GM23248 (cell line): ENCODE measurements at regions not wholly inside any gene's neighbourhood (a gene's known extent, or its start where the extent isn't known, plus 50 kb on each side); places are given as distances from the start of the nearest gene placed in this dataset.

Experiments used
- DNase-seq: peaks from one replicate; pipeline ENCODE4 v3.0.0-alpha.2; 2015
- H2AFZ ChIP-seq: fragments of 200-600 bp; sonication (generic); 2 replicates; pipeline ENCODE4 v1.6.1; 2016; ENCODE audit warnings: antibody characterized with exemption
- H3F3A ChIP-seq: fragments of 200-600 bp; sonication (generic); 2 replicates; pipeline ENCODE4 v1.6.1; 2016; ENCODE audit warnings: mild to moderate bottlenecking, antibody characterized with exemption, mixed run types; ENCODE audit not compliant: insufficient read depth
- H3K27ac ChIP-seq: fragments of 200-600 bp; sonication (generic); 2 replicates; pipeline ENCODE4 v1.5.1; 2016; ENCODE audit warnings: mild to moderate bottlenecking
- H3K27me3 ChIP-seq: fragments of 200-600 bp; sonication (generic); replicated peaks from 2 replicates; pipeline ENCODE4 v1.6.1; 2016; ENCODE audit warnings: mild to moderate bottlenecking; ENCODE audit not compliant: insufficient read depth
- H3K36me3 ChIP-seq: fragments of 200-600 bp; sonication (generic); 2 replicates; pipeline ENCODE4 v1.6.1; 2016; ENCODE audit warnings: low read depth, mild to moderate bottlenecking
- H3K4me1 ChIP-seq: fragments of 200-600 bp; sonication (generic); 2 replicates; pipeline ENCODE4 v1.6.1; 2016; ENCODE audit warnings: mild to moderate bottlenecking; ENCODE audit not compliant: insufficient read depth
- H3K4me2 ChIP-seq: fragments of 200-600 bp; sonication (generic); one replicate; pipeline ENCODE4 v1.6.1; 2016; ENCODE audit warnings: mild to moderate bottlenecking; ENCODE audit not compliant: unreplicated experiment
- H3K4me3 ChIP-seq: fragments of 200-600 bp; sonication (generic); 2 replicates; pipeline ENCODE4 v1.5.1; 2016; ENCODE audit warnings: mild to moderate bottlenecking
- H3K79me2 ChIP-seq: fragments of 200-600 bp; sonication (generic); 2 replicates; pipeline ENCODE4 v1.6.1; 2016; ENCODE audit warnings: mild to moderate bottlenecking; ENCODE audit not compliant: insufficient read depth
- H3K9ac ChIP-seq: fragments of 200-600 bp; sonication (generic); 2 replicates; pipeline ENCODE4 v1.6.1; 2016; ENCODE audit warnings: mild to moderate bottlenecking
- H3K9me2 ChIP-seq: fragments of 200-600 bp; sonication (generic); 2 replicates; pipeline ENCODE4 v1.6.1; 2016; ENCODE audit warnings: mixed run types, mild to moderate bottlenecking, moderate library complexity; ENCODE audit not compliant: insufficient read depth
- H3K9me3 ChIP-seq: fragments of 200-600 bp; sonication (generic); one replicate; pipeline ENCODE4 v1.6.1; 2017; ENCODE audit warnings: low read depth
- H4K20me1 ChIP-seq: fragments of 200-600 bp; sonication (generic); 2 replicates; pipeline ENCODE4 v1.6.0; 2016; ENCODE audit not compliant: insufficient read depth
- EZH2 ChIP-seq: fragments of 200-600 bp; sonication (generic); IDR thresholded peaks from 2 replicates; pipeline ENCODE4 v1.6.1; 2018; ENCODE audit warnings: antibody characterized with exemption, mild to moderate bottlenecking; ENCODE audit not compliant: insufficient read depth, poor library complexity, severe bottlenecking
- EZH2phosphoT487 ChIP-seq: fragments of 200-600 bp; sonication (generic); IDR thresholded peaks from 2 replicates; pipeline ENCODE4 v1.6.1; 2018; ENCODE audit warnings: antibody characterized with exemption, moderate library complexity, mild to moderate bottlenecking, low read depth; ENCODE audit not compliant: insufficient read depth
- WGBS, 2 experiments: methylation state at CpG; one replicate each; pipeline ENCODE4 v1.1.6; 2015 to 2017; ENCODE audit warnings: low lambda C conversion rate in 2 of 2, low coverage in 1 of 2; ENCODE audit errors: missing lambda C conversion rate in 2 of 2; 5-methylcytosine and 5-hydroxymethylcytosine counted together
- in situ Hi-C: fragments of 300-500 bp; cut with MboI; formaldehyde crosslinking; loops from 2 replicates; pipeline ENCODE4 v1.15.0; 2020

DNA sequence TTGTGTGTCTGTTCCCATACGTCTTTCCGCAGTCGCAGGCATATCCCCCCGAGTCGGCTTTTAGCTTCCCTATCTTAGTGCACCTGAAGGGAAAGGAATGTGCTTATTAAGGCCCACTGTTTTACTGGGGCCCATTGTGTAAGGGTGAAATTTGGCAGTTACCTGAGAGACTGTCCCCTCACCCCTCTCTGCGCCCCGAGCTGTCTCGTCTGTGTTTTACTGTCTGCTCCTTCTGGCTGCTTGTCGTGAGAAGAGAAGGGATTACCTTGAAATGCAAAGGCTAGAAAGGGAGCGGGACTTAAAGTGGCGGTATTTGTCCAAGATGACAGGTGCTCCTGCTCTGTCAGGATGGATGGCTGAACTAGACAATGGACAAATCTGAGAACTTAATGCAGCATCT, 233.0 kb upstream of the POU1F1 start:
- Histone ChIP-seq H3K4me1 (no peaks in the 10 kb centered on the region), H4K20me1 (no peaks in the 10 kb centered on the region), H3K9me3 (no peaks in the 10 kb centered on the region), H3K79me2 (no peaks in the 10 kb centered on the region), H3K9ac (no peak overlapping the region), H3K27me3 (0 out of 2 replicates have a peak, but pooled peaks cover 7% of the 10 kb centered on the region), H3F3A (no peaks in the 10 kb centered on the region), H3K36me3 (no peaks in the 10 kb centered on the region), H3K4me2 (no peak overlapping the region), H3K4me3 (no peak overlapping the region), H3K9me2 (no peaks in the 10 kb centered on the region), H2AFZ (no peak overlapping the region), H3K27ac (no peak overlapping the region)
- WGBS, 2 experiments = 43% methylated on average over 11 of the region's 11 CpGs
- no peak for TF ChIP-seq EZH2
- no peak for TF ChIP-seq EZH2phosphoT487
- in situ Hi-C loops = loop anchor here (10.0 kb wide), 1 partner anchor 215 kb away; no protein-coding TSS in a partner anchor
- DNase-seq = no peak

DNA sequence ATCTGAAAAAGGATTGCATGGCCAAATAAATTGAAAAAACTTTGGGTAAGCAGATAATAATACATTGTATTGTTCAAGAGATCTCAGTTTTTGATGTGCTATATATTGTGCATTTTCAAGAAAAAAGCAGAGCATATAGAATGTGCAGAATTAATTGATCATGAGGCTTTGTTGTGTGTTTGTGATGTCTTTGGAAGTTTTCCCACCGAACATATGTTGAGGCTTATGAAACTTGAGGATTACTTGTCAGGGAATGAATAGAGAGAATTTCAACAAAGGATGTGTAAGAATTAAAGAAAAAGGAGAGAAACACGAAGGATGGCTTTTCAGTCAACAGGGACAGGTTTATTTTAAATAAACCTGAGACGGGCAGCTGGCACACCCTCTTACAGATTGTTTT, 232.5 kb upstream of the POU1F1 start:
- Histone ChIP-seq H3K9me3 (no peaks in the 10 kb centered on the region), H3K79me2 (no peaks in the 10 kb centered on the region), H3K36me3 (no peaks in the 10 kb centered on the region), H3K27me3 (0 out of 2 replicates have a peak, but pooled peaks cover 5% of the 10 kb centered on the region), H3K9ac (no peak overlapping the region), H3K4me1 (no peaks in the 10 kb centered on the region), H4K20me1 (no peaks in the 10 kb centered on the region), H2AFZ (no peak overlapping the region), H3K9me2 (no peaks in the 10 kb centered on the region), H3K27ac (no peak overlapping the region), H3F3A (no peaks in the 10 kb centered on the region), H3K4me3 (no peak overlapping the region), H3K4me2 (no peak overlapping the region)
- in situ Hi-C loops = loop anchor here (10.0 kb wide), 1 partner anchor 214 kb away; no protein-coding TSS in a partner anchor
- TF ChIP-seq EZH2 (no peak), EZH2phosphoT487 (no peak)
- no peak for DNase-seq
- 9 to 16% methylated on average over 3 of the region's 3 CpGs for WGBS, 2 experiments

DNA sequence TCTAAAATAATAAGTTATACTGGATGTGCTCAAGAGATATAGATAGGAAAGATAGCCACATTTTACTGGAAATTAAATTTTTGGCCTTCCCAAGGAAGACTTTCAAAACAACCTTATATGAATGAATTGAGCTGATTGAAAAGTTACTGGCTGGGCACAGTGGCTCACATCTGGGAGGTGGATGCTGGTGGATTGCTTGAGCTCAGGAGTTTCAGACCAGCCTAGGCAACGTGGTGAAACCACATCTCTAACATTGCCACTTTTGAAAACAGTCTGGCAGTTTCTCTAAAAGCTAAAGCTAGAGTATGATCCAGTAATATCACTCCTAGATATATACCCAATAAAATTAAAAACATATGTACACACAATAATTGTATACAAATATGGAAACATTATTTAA, 231.4 kb upstream of the POU1F1 start:
- H2AFZ ChIP-seq = no peak overlapping the region
- no peaks in the 10 kb centered on the region for H3K9me3 ChIP-seq
- no peak overlapping the region for H3K9ac ChIP-seq
- no peak overlapping the region for H3K4me2 ChIP-seq
- no peak for DNase-seq
- no peaks in the 10 kb centered on the region for H3K4me1 ChIP-seq
- H3K27ac ChIP-seq = no peak overlapping the region
- no peaks in the 10 kb centered on the region for H3F3A ChIP-seq
- in situ Hi-C loops = loop anchor here (10.0 kb wide), 1 partner anchor 213 kb away; no protein-coding TSS in a partner anchor
- WGBS, 2 experiments = 31 to 37% methylated on average over 1 of the region's 1 CpG
- 0 out of 2 replicates have a peak, but pooled peaks cover 5% of the 10 kb centered on the region for H3K27me3 ChIP-seq
- no peaks in the 10 kb centered on the region for H3K79me2 ChIP-seq
- H4K20me1 ChIP-seq = no peaks in the 10 kb centered on the region
- H3K4me3 ChIP-seq = no peak overlapping the region
- H3K36me3 ChIP-seq = no peaks in the 10 kb centered on the region
- no peaks in the 10 kb centered on the region for H3K9me2 ChIP-seq
- TF ChIP-seq EZH2phosphoT487 (no peak), EZH2 (no peak)

DNA sequence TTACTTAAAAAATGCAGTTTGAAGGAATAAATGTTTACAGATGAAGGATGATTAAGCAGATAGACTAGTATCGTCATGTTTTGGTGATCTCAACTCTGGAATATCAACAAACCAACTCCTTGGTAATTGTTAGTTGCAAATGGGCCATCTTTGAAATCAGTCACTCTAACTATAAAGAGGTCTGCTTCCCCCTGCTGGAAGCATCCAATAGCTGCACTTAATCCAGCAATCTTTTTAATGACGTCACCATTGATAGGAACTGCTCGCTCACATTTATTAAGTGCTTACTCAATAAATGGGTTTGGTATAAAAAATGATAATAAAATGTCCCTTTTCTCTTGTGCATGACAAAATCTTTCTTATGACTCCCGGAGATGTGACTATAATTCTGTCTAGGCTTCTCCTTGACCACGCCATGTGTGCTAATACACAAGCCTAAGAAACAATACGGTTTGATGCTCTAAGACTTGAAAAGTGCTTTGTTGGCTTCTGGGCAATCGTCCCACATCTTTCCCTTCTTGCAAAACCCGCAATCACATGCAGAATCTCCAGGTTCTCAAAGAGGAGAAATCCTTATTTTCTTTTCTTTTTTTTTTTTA, 227.6 kb upstream of the POU1F1 start:
- H3K4me1 ChIP-seq = peaks cover 10% of the 10 kb centered on the region
- 18% methylated on average over 8 of the region's 8 CpGs for WGBS, 2 experiments
- no peak overlapping the region for H3K27ac ChIP-seq
- peaks cover 7% of the 10 kb centered on the region; the same call in 1 of the 2 replicates for H3F3A ChIP-seq
- H4K20me1 ChIP-seq = no peaks in the 10 kb centered on the region
- H3K9me2 ChIP-seq = no peaks in the 10 kb centered on the region
- H3K9me3 ChIP-seq = no peaks in the 10 kb centered on the region
- 0 out of 2 replicates have a peak, but pooled peaks cover 5% of the 10 kb centered on the region for H3K27me3 ChIP-seq
- H3K9ac ChIP-seq = no peak overlapping the region
- no peak overlapping the region for H3K4me2 ChIP-seq
- no peak for TF ChIP-seq EZH2phosphoT487
- no peak for TF ChIP-seq EZH2
- DNase-seq = peak; percentile 91
- no peak overlapping the region for H3K4me3 ChIP-seq
- no peaks in the 10 kb centered on the region for H3K36me3 ChIP-seq
- H2AFZ ChIP-seq = no peak overlapping the region
- H3K79me2 ChIP-seq = no peaks in the 10 kb centered on the region
- in situ Hi-C loops = loop anchor here (10.0 kb wide), 1 partner anchor 209 kb away; no protein-coding TSS in a partner anchor
